ENCODE measurements at regions not wholly inside any gene's neighbourhood (a gene's known extent, or its start where the extent isn't known, plus 50 kb on each side); places are given as distances from the start of the nearest gene placed in this dataset.

GRCh38 chr4:151537687-151538086 is 128.7 kb downstream of the FHIP1A start:
- no peak for TF ChIP-seq CTCF (conservative IDR thresholded peaks at IDR 0.05; ENCODE audit: low read depth, low read length)
- TF ChIP-seq EZH2 (IDR thresholded peaks at IDR 0.05; ENCODE audit: borderline replicate concordance, low read depth, low read length, poor library complexity, severe bottlenecking): no peak

Data from A673 (cell line).